ENCODE measurements at regions not wholly inside any gene's neighbourhood (a gene's known extent, or its start where the extent isn't known, plus 50 kb on each side); places are given as distances from the start of the nearest gene placed in this dataset.

DNA sequence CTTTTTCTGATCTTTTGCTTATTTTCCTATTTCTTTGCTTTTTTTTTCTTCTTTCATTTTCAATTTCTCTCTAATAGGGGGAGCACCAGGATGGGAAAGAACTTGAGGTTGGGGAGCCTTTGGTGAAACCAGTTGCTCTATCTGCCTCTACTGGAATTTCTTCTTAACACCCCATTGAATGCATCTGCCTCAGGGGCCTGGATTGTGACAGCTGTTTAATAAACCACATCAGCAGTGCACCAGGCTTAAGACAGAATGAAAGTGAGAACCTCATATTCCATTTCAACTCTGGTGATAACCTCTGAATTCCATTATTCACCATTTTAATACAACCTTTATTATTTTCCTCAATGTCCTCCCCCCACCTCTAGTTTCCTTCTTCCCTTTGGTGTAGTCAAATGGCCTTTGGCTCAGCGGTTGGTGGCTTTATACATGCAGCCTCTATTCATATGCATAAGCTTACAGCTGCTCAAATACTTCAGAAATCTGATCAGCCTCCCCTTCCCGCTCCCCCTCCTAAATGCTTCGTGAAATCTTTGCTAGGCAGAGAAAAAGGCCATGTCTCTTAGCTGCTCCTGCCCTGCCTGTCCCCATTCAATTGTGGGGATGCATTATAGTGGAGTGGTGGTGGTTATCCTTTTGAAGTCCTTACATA lies 537.3 kb upstream of the PLXNA2 start:
- no peak overlapping the region for H2AK5ac ChIP-seq (ENCODE audit: low read length)
- no peak overlapping the region for H2BK15ac ChIP-seq (replicated peaks; ENCODE audit: low read depth)
- no peaks in the 10 kb centered on the region for H3K27me3 ChIP-seq (ENCODE audit: insufficient read depth, low read length, poor library complexity)
- no peak overlapping the region for H3K4me3 ChIP-seq (ENCODE audit: low read length)
- WGBS (ENCODE audit: extremely low coverage, insufficient coverage, low lambda C conversion rate), result no CpG with 5 or more reads among the region's 3 CpGs
- H2BK5ac ChIP-seq (ENCODE audit: low read length), result no peak overlapping the region
- no peaks in the 10 kb centered on the region for H3K36me3 ChIP-seq (ENCODE audit: control insufficient read depth, insufficient read depth, low read length)
- no peaks in the 10 kb centered on the region for H3K79me1 ChIP-seq (ENCODE audit: low read length)
- no peak overlapping the region for H4K8ac ChIP-seq (ENCODE audit: low read depth, low read length)
- H3K27ac ChIP-seq (ENCODE audit: low read depth, low read length), result no peak overlapping the region
- no peak overlapping the region for H3K18ac ChIP-seq (ENCODE audit: low read length)
- H3K4ac ChIP-seq (ENCODE audit: low read depth, low read length), result no peak overlapping the region
- no peak overlapping the region for H3K9ac ChIP-seq (ENCODE audit: low read length)
- peak; percentile 20 for DNase-seq
- no peak overlapping the region for H3K4me2 ChIP-seq (ENCODE audit: low read length)
- no peak overlapping the region for H4K5ac ChIP-seq (ENCODE audit: low read length)
- no peak overlapping the region for H2BK120ac ChIP-seq (ENCODE audit: low read depth, low read length)
- no peaks in the 10 kb centered on the region for H3K79me2 ChIP-seq (ENCODE audit: control insufficient read depth, insufficient read depth, low read length)
- no peak overlapping the region for H3K56ac ChIP-seq (ENCODE audit: low read length)
- no peak overlapping the region for H3K23ac ChIP-seq (ENCODE audit: low read length)
- peaks cover 9% of the 10 kb centered on the region for H3K4me1 ChIP-seq (ENCODE audit: control insufficient read depth, low read depth, low read length)

DNA sequence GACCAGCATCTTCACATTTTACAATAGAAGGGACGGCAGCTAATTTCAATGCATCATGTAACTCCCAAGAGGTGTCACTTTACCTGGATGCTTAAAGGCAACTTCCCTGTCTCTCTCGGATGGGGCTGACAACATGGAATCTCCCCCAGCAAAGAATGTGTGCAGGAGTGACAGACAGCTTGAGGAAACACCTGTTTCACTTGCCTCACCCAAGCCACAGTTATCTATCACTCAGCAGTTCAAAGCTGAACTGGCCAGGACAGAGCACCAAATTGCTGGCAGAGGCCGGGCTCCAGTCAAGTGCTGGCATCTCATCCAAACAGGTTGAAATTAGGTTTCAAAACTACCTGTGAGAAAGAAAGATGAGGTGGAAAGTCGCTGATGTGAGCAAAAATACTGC lies 538.0 kb upstream of the PLXNA2 start:
- H2BK120ac ChIP-seq (ENCODE audit: low read depth, low read length), result no peak overlapping the region
- H3K4ac ChIP-seq (ENCODE audit: low read depth, low read length), result no peak overlapping the region
- no peaks in the 10 kb centered on the region for H3K79me1 ChIP-seq (ENCODE audit: low read length)
- H4K5ac ChIP-seq (ENCODE audit: low read length), result no peak overlapping the region
- H3K56ac ChIP-seq (ENCODE audit: low read length), result no peak overlapping the region
- H3K36me3 ChIP-seq (ENCODE audit: control insufficient read depth, insufficient read depth, low read length), result no peaks in the 10 kb centered on the region
- H3K27me3 ChIP-seq (ENCODE audit: insufficient read depth, low read length, poor library complexity), result no peaks in the 10 kb centered on the region
- no peak overlapping the region for H3K18ac ChIP-seq (ENCODE audit: low read length)
- no peak overlapping the region for H2BK5ac ChIP-seq (ENCODE audit: low read length)
- no CpG with 5 or more reads among the region's 4 CpGs for WGBS (ENCODE audit: extremely low coverage, insufficient coverage, low lambda C conversion rate)
- no peak for DNase-seq
- H3K27ac ChIP-seq (ENCODE audit: low read depth, low read length), result no peak overlapping the region
- no peak overlapping the region for H3K4me3 ChIP-seq (ENCODE audit: low read length)
- no peak overlapping the region for H2AK5ac ChIP-seq (ENCODE audit: low read length)
- H3K4me2 ChIP-seq (ENCODE audit: low read length), result no peak overlapping the region
- H2BK15ac ChIP-seq (replicated peaks; ENCODE audit: low read depth), result no peak overlapping the region
- no peak overlapping the region for H4K8ac ChIP-seq (ENCODE audit: low read depth, low read length)
- no peaks in the 10 kb centered on the region for H3K79me2 ChIP-seq (ENCODE audit: control insufficient read depth, insufficient read depth, low read length)
- H3K23ac ChIP-seq (ENCODE audit: low read length), result no peak overlapping the region
- H3K9ac ChIP-seq (ENCODE audit: low read length), result no peak overlapping the region
- peaks cover 9% of the 10 kb centered on the region for H3K4me1 ChIP-seq (ENCODE audit: control insufficient read depth, low read depth, low read length)

DNA sequence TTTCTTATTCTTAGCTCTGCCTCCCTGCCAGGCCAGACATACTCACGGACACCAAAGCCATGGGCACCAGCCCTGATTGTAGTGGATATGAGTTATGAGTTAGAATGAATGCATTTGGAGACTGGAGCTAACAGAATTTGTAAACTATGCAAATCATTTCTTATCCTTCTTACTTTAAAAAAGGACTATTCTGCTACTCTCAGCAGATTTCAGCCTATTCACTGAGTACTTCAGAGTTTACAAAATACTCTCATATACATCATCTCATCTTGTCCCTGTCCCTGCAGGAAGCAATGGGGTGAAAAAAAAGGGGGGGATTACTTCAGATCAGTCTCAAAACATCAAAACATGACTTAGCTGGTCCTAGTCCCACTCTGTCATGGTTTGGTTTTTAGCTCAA lies 541.4 kb upstream of the PLXNA2 start:
- Histone ChIP-seq H3K79me1 (ENCODE audit: low read length) (no peaks in the 10 kb centered on the region), H2BK15ac (replicated peaks; ENCODE audit: low read depth) (no peak overlapping the region), H3K18ac (ENCODE audit: low read length) (no peak overlapping the region), H3K23ac (ENCODE audit: low read length) (no peak overlapping the region), H3K79me2 (ENCODE audit: control insufficient read depth, insufficient read depth, low read length) (no peaks in the 10 kb centered on the region), H3K4me3 (ENCODE audit: low read length) (no peak overlapping the region), H3K4ac (ENCODE audit: low read depth, low read length) (no peak overlapping the region), H3K27ac (ENCODE audit: low read depth, low read length) (no peak overlapping the region), H4K5ac (ENCODE audit: low read length) (no peak overlapping the region), H3K4me2 (ENCODE audit: low read length) (no peak overlapping the region), H2AK5ac (ENCODE audit: low read length) (no peak overlapping the region), H3K27me3 (ENCODE audit: insufficient read depth, low read length, poor library complexity) (no peaks in the 10 kb centered on the region), H3K4me1 (ENCODE audit: control insufficient read depth, low read depth, low read length) (peaks cover 12% of the 10 kb centered on the region), H3K56ac (ENCODE audit: low read length) (no peak overlapping the region), H4K8ac (ENCODE audit: low read depth, low read length) (no peak overlapping the region), H3K9ac (ENCODE audit: low read length) (no peak overlapping the region), H2BK120ac (ENCODE audit: low read depth, low read length) (no peak overlapping the region), H3K36me3 (ENCODE audit: control insufficient read depth, insufficient read depth, low read length) (no peaks in the 10 kb centered on the region), H2BK5ac (ENCODE audit: low read length) (no peak overlapping the region)
- whole genome bisulfite sequencing (ENCODE audit: extremely low coverage, insufficient coverage, low lambda C conversion rate), result no CpG with 5 or more reads among the region's 1 CpG
- DNase-seq, result no peak

DNA sequence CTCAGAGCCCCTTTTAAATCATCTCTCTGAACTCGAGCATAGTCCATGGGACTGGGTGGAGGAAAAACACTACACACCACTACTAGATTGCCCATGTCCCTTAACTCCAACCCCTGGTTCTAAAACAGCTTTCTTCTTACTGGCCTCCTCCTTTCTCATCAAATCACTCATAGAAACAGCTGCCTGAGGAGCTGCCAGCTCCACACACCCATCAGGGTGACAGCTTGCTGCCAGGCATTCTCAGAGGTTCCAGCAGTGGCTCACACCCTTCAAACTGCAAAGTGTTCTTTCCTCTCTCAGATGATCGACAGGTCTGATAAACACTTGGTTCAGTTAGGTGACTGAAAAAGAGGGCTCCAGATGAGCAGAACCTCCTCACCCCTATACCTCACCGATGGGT lies 543.0 kb upstream of the PLXNA2 start:
- Histone ChIP-seq H3K36me3 (ENCODE audit: control insufficient read depth, insufficient read depth, low read length) (no peaks in the 10 kb centered on the region), H3K56ac (ENCODE audit: low read length) (peak overlapping the region; percentile 51), H3K27ac (ENCODE audit: low read depth, low read length) (no peak overlapping the region), H3K27me3 (ENCODE audit: insufficient read depth, low read length, poor library complexity) (no peaks in the 10 kb centered on the region), H3K9ac (ENCODE audit: low read length) (no peak overlapping the region), H3K4ac (ENCODE audit: low read depth, low read length) (no peak overlapping the region), H2BK120ac (ENCODE audit: low read depth, low read length) (no peak overlapping the region), H2BK15ac (replicated peaks; ENCODE audit: low read depth) (no peak overlapping the region), H4K5ac (ENCODE audit: low read length) (no peak overlapping the region), H2AK5ac (ENCODE audit: low read length) (no peak overlapping the region), H2BK5ac (ENCODE audit: low read length) (no peak overlapping the region), H3K79me1 (ENCODE audit: low read length) (no peaks in the 10 kb centered on the region), H3K4me1 (ENCODE audit: control insufficient read depth, low read depth, low read length) (peaks cover 4% of the 10 kb centered on the region), H4K8ac (ENCODE audit: low read depth, low read length) (no peak overlapping the region), H3K4me2 (ENCODE audit: low read length) (no peak overlapping the region), H3K18ac (ENCODE audit: low read length) (no peak overlapping the region), H3K79me2 (ENCODE audit: control insufficient read depth, insufficient read depth, low read length) (no peaks in the 10 kb centered on the region), H3K4me3 (ENCODE audit: low read length) (no peak overlapping the region), H3K23ac (ENCODE audit: low read length) (no peak overlapping the region)
- no peak for DNase-seq
- WGBS (ENCODE audit: extremely low coverage, insufficient coverage, low lambda C conversion rate), result no CpG with 5 or more reads among the region's 3 CpGs

DNA sequence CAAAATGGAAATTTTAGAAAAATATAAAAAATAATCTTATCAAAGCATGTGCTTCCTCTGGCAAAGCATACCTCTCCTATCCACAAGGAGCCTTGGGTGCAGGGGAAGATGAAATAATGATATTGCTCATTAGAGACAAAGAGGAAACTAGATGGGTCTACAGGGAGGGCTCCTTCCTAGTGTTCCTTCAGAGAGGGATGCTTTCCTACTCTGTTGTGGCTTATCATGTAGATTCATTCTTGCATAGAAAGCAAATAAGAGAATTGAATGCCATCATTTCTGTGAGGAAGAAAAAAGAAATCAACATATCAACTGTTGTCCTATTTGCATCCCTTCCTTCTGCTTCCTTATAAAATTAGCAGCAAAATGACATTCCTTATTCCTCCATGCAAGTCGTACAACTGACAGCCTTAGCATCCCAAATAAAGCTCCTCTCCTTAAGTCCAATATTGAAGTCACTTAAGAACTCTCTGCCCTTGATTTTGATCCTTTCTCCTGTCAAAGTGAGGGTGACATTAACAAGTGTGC lies 543.9 kb upstream of the PLXNA2 start:
- no peak overlapping the region for H2BK5ac ChIP-seq (ENCODE audit: low read length)
- no peaks in the 10 kb centered on the region for H3K27me3 ChIP-seq (ENCODE audit: insufficient read depth, low read length, poor library complexity)
- no peaks in the 10 kb centered on the region for H3K36me3 ChIP-seq (ENCODE audit: control insufficient read depth, insufficient read depth, low read length)
- no peak overlapping the region for H3K4me3 ChIP-seq (ENCODE audit: low read length)
- no peak overlapping the region for H3K9ac ChIP-seq (ENCODE audit: low read length)
- no peak overlapping the region for H3K4me2 ChIP-seq (ENCODE audit: low read length)
- no peak overlapping the region for H4K8ac ChIP-seq (ENCODE audit: low read depth, low read length)
- no peak overlapping the region for H3K4ac ChIP-seq (ENCODE audit: low read depth, low read length)
- H3K27ac ChIP-seq (ENCODE audit: low read depth, low read length), result no peak overlapping the region
- no peak overlapping the region for H2BK15ac ChIP-seq (replicated peaks; ENCODE audit: low read depth)
- no peak overlapping the region for H4K5ac ChIP-seq (ENCODE audit: low read length)
- no peak overlapping the region for H2BK120ac ChIP-seq (ENCODE audit: low read depth, low read length)
- no peak overlapping the region for H3K23ac ChIP-seq (ENCODE audit: low read length)
- peaks cover 2% of the 10 kb centered on the region for H3K4me1 ChIP-seq (ENCODE audit: control insufficient read depth, low read depth, low read length)
- H3K18ac ChIP-seq (ENCODE audit: low read length), result no peak overlapping the region
- WGBS (ENCODE audit: extremely low coverage, insufficient coverage, low lambda C conversion rate), result no CpG with 5 or more reads among the region's 1 CpG
- no peaks in the 10 kb centered on the region for H3K79me1 ChIP-seq (ENCODE audit: low read length)
- no peak overlapping the region for H2AK5ac ChIP-seq (ENCODE audit: low read length)
- H3K56ac ChIP-seq (ENCODE audit: low read length), result no peak overlapping the region
- no peaks in the 10 kb centered on the region for H3K79me2 ChIP-seq (ENCODE audit: control insufficient read depth, insufficient read depth, low read length)
- no peak for DNase-seq

DNA sequence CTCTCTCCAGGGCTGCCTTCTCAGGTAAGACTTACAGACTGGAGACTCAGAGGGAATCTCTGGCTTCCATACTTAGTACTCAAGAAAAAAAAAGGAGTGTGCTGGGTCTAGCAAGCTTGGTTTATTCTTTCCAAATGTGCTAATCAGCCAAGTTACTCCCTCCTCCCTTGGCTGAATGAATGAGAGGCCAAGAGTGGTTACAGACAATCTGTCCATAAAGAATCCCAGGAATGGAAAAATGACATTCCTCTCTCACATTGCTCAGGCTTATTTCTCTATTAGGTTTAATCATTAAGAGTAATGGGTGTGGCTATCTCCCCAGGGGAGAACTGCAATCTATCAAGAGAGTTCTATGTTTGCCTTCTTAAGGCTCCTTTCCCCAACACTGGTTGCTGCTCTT lies 547.3 kb upstream of the PLXNA2 start:
- Histone ChIP-seq H3K27ac (ENCODE audit: low read depth, low read length) (no peak overlapping the region), H3K79me1 (ENCODE audit: low read length) (no peaks in the 10 kb centered on the region), H2BK120ac (ENCODE audit: low read depth, low read length) (no peak overlapping the region), H3K27me3 (ENCODE audit: insufficient read depth, low read length, poor library complexity) (no peaks in the 10 kb centered on the region), H3K9ac (ENCODE audit: low read length) (no peak overlapping the region), H2BK5ac (ENCODE audit: low read length) (no peak overlapping the region), H4K8ac (ENCODE audit: low read depth, low read length) (peak overlapping the region; percentile 5), H3K56ac (ENCODE audit: low read length) (no peak overlapping the region), H3K79me2 (ENCODE audit: control insufficient read depth, insufficient read depth, low read length) (no peaks in the 10 kb centered on the region), H3K4me1 (ENCODE audit: control insufficient read depth, low read depth, low read length) (peaks cover 2% of the 10 kb centered on the region), H3K23ac (ENCODE audit: low read length) (no peak overlapping the region), H3K4me2 (ENCODE audit: low read length) (no peak overlapping the region), H3K18ac (ENCODE audit: low read length) (no peak overlapping the region), H4K5ac (ENCODE audit: low read length) (no peak overlapping the region), H3K4me3 (ENCODE audit: low read length) (no peak overlapping the region), H2AK5ac (ENCODE audit: low read length) (no peak overlapping the region), H3K36me3 (ENCODE audit: control insufficient read depth, insufficient read depth, low read length) (no peaks in the 10 kb centered on the region), H3K4ac (ENCODE audit: low read depth, low read length) (no peak overlapping the region), H2BK15ac (replicated peaks; ENCODE audit: low read depth) (no peak overlapping the region)
- peak; percentile 23 for DNase-seq
